HG03442 (cell line): ENCODE measurements at regions not wholly inside any gene's neighbourhood (a gene's known extent, or its start where the extent isn't known, plus 50 kb on each side); places are given as distances from the start of the nearest gene placed in this dataset.

Experiments used
- ATAC-seq: cut with Tn5 transposase; IDR thresholded peaks from one replicate; pipeline ENCODE4 v1.9.1; 2021; ENCODE audit warnings: mild to moderate bottlenecking, moderate library complexity; ENCODE audit not compliant: unreplicated experiment

DNA sequence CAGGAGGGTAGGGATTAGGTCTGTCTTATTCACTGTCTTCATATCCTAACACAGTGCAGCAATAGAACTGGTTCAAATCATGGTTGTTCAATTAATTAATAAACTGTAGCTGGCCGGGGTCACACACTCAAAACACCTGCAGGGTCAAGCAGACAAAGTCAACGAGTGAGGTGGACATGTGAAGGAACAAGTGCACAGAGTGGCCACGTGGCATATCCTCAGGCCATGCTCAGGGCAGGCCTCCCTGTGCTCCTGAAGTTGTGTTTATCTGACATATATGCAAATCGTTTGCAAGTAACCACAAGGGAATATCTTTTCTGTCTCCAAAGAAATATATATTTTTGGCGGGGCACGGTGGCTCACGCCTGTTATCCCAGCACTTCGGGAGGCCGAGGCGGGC lies 98.5 kb upstream of the ZMIZ1 start:
- ATAC-seq: no peak

DNA sequence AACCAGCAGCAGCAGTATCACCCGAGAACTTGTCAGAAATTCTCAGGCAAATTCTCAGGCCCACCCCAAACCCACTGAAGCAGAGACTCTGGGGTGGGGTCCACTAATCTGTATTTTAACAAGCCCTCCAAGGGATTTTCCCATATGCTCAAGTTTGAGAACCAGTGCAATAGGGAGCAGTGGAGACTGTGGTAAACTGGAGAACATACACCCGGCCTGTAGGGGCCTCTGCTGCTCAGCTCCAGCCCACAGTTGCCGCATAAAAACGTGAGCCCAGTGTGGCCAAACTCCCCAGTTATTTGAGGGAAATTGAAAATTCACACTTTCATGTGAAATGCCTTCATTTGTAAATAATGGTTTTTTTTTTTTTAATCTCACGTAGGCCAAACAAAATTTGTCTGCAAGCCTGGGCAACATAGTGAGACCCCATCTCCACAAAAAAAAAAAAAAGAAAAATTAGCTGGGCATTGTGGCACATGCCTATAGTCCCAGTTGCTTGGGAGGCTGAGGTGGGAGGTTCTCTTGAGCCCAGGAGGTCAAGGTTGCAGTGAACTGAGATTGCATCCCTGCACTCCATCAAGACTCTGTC lies 97.6 kb upstream of the ZMIZ1 start:
- no peak for ATAC-seq

DNA sequence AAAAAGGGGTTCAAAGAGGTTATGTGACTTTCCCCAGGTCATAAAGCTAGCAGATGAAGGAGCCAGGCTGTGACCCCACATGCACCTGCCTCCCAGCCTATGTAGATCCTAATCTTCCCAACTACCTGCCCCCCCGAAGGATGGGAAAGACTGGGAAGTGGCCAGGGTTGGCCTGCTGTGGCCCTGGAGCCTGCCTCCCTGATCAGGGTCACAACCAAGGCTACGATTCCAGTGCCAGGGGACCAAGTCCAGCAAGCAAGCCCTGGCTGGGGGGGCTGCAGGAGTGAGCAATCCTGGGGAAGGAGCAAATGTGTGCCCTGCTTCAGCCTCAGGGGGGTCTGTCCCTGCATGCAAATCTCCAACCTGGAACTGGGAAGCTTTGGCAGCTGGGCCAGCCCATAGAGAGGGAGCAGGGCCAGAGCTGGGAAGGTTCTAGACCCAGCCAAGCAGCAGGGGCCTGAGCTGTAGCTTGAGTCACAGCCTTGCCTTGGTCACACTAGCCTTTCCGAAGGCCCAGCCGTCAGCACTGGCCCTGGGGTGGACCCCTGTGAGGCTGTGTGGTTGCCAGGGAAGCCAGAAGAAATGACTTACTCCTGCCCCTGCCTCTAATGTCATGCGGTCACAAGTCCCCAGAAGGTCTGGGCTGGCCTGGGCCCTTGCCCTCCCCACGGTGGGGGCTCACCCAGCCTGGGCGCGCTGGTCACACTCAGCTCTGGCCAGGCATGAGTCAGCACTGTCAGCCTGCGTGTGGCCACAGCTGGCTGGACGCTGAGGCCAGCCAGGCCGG lies 96.4 kb upstream of the ZMIZ1 start:
- ATAC-seq: no peak

DNA sequence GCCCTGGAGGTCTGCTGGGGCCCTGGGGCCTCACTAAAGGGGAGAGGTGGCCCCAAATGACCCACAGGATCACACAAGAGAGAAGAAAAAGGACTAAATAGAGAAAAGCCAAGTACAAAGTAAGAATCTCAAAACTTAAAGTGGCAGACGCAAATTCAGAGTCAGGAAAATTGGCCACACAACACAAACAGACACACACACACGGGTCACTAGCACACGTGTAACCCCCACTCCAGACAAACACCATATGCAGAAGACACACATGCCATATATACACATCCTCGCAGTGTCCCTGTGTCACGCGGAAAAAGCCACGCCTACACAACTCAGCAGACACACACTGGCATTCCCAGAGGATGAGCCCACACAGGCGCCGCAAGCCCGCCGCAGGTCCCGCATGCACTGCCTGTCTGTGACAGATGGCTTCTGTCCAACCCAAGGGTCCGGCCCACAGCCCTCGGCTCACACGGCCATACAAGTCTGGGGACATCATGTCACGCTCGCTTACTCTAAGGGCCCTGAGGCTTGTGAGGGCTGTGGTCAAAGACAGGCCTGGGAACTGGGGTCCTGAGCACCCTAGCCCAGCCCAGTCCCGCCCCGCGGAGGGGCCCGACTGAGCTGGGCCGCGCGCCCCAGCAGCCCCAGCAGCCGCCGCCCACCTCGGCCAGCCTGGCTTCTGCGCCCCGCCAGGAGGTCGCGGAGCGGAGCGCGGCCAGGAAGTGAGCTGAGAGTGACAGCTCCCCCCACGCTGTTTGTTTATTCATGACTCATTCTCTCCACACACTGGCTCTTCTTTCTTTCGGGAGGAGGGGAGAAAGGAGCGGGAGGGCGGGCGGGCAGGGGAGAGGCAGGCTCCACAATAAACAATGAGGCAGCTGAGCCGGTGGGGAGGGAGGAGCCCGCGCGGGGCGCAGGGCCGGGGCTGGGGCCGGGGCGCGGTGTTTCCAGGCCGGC lies 95.5 kb upstream of the ZMIZ1 start:
- peak; percentile 81 for ATAC-seq

DNA sequence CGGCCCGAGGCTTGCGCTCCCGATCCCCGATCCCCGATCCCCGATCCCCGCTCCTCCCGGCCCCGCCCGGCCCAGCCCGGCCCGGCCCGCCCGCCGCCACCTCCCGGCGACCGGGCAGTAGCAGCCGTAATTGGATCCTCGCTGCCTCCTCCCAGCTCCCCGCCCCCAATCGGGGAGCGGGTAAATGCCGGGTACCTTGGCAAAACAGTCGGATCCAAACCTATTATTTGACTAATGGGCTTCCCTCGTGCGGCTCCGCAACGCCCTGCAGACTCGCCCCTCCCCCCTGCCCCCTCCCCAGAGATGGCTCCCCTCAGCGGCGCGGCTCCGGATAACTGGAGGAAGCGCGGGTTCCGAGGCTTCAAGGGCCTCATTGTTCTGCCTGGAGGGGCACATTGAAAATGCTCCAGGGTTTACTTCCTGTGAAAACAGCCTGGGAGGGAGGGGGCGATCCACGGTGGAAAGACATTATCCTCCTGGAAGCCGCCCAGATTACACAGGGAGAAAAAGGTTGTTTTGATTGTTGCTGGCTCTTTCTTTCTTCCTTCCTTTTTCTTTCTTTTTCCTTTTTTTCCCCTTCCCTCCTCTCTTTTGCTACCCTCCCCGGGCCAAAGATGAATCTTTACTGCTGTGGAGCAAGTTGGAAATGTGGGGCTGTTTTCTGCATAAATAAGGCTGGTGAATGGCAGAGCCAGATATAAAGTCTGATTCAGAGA lies 94.7 kb upstream of the ZMIZ1 start:
- ATAC-seq: peak; percentile 33

DNA sequence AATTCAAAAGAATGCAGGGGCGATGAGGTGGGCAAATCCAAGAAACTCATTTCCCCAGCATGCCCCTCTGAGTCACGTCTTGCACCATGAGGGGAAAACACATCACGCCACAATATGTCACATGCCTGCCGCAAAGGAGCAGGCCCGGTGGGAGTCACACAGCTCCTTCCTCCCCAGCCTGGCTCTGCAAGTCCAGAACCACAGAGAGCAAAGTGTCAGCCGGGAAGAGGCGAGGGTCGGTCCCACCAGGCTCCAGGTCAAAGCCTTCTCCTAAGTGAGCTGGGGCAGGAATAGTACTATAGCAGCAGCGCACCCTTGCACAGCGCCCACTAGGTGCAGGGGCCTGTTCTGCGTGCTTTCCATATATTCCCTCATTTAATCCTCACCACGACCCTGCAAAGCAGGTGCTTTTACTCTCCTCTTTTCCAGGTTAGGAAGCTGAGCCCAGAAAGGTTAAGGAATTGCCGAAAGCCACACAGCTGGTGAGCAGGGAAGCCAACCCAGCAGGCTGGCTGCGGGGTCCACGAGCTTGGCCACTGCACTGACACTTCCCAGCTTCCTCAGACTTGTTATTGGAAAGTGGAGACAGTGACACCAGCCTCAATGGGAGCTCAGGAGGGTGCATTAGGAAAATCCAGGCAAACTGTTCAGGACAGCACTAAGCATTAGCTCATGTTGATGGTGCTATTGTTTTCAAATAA lies 94.0 kb upstream of the ZMIZ1 start:
- ATAC-seq: no peak

DNA sequence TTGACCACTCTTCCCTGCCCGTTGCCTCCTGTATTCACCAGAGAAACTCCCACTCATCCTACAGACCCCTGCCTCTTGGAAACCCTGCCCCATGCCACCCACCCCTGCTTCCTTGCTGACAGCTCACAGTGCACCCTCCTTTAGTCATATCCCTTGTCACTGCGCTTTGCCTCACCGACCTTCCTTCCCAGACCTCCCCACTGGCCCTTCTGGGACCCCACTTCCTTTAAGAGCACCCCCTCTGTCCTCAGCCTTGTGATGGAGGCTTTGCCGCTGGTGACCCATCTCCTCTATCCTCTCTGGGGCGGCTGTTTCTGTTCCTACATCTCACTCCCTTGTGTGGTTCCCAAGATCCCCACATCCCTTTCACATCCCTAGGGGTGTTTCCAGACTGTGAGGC lies 92.8 kb upstream of the ZMIZ1 start:
- no peak for ATAC-seq

DNA sequence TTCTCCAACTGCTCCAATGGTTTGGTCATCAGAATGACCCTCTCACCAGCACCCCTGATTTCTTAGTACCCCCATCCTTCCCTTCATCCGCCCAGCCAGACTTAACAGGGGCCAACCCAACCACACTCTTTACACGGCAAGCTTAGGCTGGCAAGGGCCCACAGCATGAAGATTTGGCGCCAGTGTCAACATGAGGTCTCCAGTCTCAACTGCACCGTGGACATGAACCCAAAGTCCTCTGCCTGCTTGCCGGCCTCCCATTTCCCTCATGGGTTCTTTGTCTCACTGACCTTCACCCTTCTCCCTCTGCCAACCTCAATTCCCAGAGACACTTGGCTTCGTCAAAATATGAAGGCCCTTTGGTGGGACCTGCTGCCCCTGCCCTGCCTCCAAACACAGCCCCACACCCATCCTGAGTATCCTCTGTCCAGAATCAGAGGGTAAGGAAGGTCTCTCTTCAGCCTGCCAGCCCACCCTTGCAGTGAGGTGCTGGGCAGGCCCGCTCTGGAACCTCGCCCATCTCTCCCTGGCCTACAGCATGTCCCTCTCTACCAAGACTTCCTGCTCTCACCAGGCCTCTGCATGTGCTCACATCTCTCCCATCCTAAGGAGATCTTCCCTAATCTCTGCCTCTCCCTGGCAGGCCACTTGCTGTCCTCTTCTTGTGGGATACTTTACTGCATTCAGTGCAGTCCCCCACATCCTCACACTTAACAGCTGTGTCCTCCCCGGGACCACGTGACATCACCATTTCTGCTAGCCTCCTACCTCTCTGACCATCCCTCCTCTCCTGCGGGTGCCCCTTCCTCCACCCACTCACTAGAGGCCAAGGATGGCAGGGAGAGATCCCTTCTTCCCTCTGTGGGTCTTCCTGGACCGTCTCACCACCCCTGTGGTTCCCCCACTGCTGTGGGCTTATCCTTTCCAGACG lies 91.7 kb upstream of the ZMIZ1 start:
- ATAC-seq: no peak

DNA sequence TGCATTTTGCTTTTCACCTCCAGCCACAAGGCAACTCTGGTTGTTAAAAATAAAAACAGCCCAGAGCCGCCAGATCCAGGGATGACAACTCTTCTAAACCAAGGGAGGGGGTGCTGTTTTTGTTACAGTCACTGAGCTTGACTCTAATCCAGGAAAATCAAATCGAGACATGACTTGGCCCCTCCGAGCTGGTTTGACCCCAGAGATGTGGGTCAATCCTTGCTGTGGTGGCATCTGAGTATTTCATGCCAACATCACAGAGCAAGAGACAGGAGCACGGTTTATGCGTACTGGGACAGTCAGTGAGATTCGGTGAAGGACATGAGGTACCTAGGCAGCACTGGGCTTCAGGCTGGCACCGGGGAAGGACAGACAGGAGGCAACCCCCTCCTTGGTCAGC lies 88.8 kb upstream of the ZMIZ1 start:
- ATAC-seq: no peak

DNA sequence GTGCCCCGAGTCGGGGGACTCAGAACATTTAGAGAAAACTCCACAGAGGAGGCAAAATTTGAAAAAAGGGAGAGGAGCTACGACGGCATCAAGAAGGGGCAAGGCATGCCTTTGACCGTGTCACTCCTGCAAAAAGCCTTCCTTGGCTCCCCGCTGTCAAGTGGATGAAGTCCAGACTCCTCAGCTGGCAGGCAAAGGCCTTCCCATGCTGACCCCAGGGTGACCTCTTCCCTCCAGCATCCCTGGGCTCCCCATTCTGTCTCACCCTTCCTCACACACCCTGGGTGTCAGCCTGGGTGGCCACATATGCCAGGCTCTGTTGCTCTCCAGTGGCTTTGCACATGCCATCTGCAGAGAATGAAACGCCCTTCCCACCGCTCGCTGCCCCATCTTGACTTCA lies 88.4 kb upstream of the ZMIZ1 start:
- no peak for ATAC-seq

DNA sequence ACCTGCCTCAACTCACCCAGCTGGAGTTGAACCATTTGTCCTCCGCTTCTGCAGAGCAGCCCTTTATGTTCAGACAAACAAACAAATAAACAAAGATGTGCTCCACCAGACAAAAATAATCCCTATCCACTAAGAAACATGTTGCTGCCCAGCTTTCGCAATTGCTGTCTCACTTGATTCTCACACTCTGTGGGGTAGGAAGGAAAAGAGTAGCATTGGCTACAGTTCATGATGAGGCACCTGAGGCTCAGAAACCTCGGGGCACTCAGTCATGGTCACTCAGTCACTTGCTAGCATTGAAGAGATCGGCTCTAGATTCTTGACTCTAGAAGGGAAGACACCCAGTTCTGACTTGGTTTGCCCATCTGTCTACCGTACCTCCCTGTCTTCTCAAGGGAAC lies 88.0 kb upstream of the ZMIZ1 start:
- no peak for ATAC-seq

DNA sequence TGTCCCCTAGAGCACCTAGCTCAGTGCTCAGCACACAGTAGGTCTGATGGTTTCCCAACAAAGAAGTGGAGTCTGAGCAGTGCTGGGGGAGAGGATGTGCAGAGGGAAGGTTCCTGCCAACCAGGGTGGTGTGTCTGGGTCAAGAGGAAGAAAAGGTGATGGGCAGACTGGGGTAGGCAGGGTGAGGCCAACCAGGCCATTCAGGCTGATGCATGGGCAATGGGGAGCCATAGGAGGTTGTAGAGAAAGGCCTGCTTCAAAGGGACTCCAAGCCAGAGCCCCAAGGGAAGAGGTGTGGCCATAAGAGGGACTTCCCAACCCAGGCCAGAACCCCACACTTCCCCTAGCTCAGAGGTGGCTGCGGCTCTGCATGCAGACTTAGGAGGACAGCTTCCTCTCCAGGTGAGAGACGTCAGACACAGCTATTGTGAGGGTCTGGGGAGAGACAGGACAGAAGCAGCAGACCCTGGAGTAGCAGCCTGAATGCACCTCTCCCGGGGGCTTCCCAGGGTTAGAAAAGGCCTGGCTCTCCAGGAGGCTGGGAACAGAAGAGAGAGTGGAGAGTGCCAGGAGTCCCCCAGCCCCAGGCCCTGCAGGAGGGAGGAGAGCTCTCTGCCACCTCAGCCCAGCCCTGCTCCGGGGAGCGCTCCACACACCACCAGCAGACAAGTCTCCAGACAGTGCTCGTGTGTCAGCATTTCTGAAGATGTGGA lies 87.4 kb upstream of the ZMIZ1 start:
- ATAC-seq: peak; percentile 76

DNA sequence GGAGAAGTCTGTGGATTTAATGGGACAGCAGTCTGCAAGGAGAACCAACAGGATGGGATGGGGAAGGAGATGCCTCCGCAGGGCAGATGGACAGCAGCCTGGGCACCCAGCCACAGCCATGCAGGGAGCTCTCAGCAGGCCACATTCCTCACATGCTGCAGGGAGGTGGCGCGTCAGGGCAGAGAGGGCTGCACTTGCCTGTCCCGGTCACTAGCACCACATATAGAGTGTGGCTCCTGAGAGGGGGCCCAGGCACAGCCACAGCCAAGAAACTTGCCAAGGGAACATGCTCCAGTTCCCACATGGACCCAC lies 86.8 kb upstream of the ZMIZ1 start:
- ATAC-seq: no peak

DNA sequence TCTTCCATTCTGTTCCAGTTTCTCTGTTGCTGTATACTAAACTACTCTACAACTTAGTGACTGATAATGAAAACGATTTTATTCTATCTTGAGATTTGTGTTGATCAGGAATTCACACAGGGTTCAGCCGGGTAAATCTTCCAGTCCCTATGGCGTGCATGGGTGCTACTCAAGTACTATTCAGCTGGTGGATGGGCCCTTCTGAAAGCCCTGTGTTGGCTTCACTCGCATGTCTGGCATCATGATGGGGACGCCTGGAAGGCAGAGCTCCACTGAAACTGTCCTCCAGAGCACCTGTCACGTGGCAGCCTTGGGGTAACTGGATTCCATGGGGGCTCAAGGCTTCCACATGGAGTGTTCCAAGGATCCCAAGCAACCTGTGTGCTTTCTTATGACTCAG lies 86.0 kb upstream of the ZMIZ1 start:
- no peak for ATAC-seq

DNA sequence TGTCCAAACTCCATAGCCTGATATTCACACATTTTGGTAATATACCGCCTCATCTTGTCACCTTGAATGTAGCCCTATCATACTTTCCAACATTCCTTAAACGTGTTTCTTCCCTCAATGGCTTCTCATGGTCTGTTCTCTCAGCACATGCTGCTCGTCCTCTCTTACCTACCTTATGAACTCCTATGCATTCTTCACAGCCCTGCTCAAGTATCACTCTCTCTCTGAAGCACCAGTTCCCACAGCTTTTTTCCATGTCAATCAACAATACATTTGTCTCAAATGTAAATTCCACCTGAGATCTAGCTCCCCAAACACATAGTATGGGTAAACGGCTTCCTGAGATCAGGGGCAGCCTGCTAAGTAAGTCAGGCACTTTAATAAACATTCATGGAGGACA lies 85.2 kb upstream of the ZMIZ1 start:
- ATAC-seq: no peak

DNA sequence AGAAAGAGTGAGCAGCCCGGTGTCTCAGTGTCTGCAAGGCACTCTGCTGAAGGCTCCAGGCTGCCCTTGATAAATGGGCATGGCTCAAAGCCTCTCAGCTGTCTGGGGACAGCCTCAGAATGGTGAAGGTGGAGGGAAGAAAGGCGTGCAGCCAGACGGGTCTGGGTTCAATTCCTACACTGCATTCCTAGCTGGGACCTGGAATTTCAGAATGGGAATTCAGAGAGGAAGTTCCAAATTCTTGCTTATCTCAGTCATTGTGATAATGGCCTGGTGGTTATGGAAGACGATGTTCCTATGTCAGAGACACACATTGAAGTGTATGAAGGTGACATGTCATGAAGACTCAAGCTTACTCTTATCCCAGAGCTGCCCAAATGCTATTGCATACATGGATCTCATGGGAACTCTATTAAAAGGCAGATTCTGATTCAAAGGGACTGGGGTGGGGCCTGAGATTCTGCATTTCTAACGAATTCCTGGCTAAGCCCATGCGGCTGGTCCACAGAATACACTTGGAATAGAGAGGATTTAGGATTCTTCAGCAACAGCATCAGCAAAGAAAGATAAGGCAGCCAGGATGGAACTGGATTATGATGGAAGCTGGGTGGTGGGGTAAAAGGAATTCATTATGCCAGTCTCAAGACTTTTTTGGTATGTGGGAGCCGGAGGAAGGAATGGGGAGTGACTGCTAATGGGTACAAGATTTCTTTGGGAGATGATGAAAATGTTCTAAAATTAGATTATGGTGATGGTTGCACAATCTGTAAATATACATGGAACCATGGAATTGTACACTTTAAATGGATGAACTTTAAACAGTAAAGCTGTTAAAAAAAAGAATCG lies 82.6 kb upstream of the ZMIZ1 start:
- ATAC-seq: no peak

DNA sequence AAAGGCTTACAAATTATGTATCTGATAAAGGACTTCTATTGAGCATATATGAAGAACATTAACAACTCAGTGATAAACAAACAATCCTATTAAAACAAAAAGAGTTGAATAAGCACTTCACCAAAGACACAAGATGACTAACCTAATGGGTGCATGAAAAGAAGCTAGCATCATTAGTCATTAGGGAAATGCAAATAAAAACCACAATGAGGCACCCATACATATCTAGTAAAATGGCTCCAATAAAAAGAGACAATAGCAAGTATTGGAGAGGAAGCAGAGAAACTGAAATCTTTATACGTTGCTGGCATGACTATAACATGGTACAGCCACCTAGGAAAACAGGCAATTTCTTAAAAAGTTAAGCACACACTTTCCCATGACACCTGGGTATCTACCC lies 77.6 kb upstream of the ZMIZ1 start:
- peak; percentile 64 for ATAC-seq

DNA sequence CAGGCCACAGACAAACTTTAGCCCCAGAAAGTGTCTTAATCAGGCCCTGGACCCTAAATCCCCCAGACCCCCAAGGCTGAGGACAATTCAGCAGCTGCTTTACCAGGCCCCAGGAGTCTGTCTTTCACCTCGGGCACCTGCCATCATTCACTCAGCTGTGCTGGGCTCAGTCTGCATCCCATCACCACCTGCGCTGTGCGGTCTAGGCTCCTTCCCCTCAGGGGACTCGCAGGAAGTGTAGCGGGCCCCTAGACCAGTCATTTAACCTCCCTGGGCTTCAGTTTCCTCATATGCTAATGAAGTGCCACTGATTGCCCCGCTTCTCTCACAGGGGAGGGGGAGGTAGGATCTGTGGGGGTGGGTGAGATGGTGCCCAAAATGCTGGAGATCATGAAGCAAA lies 76.4 kb upstream of the ZMIZ1 start:
- peak; percentile 48 for ATAC-seq
